HCT116 (cell line): ENCODE measurements at regions not wholly inside any gene's neighbourhood (a gene's known extent, or its start where the extent isn't known, plus 50 kb on each side); places are given as distances from the start of the nearest gene placed in this dataset.

Experiments
- ATAC-seq: fragments of 200-7000 bp; cut with Tn5 transposase; 2 replicates; pipeline ENCODE4 v1.9.1; 2020; ENCODE audit warnings: mild to moderate bottlenecking, moderate library complexity
- BruUV-seq: library from RNA; stranded (reverse); fragments of 400-500 nt; replicated peaks from 2 replicates; lab custom pipeline; 2021; lab: Mats Ljungman, UMichigan
- CTCF ChIA-PET: fragments of 300-600 bp; sonication (Branson Sonifier 250); formaldehyde crosslinking; loops from one replicate; lab custom pipeline; 2021; ENCODE audit warnings: antibody characterized with exemption; lab: Charles Lee
- POLR2A ChIA-PET: fragments of 300-600, 350-600 bp; sonication (Branson Sonifier 250); formaldehyde crosslinking; loops from one replicate; lab custom pipeline; 2021; ENCODE audit warnings: antibody characterized with exemption; lab: Charles Lee
- RAD21 ChIA-PET, 2 experiments: fragments of 300-600 bp; sonication (Branson Sonifier 250); formaldehyde crosslinking; loops; one replicate each; lab custom pipeline; 2023; ENCODE audit warnings: low total read pairs in 2 of 2; ENCODE audit not compliant: uncharacterized antibody in 2 of 2, unreplicated experiment in 2 of 2, low non-redundant PET in 1 of 2; lab: Charles Lee
- DNase-seq: peaks from one replicate; pipeline ENCODE4 v3.0.0-alpha.2; 2010; ENCODE audit warnings: low read depth, low spot score
- H2AFZ ChIP-seq: fragments of 200-600 bp; shearing (Covaris generic), sonication (generic); 2 replicates; pipeline ENCODE4 v1.6.1; 2017; ENCODE audit warnings: low read depth, mixed run types, mixed read lengths, antibody characterized with exemption, low read length; ENCODE audit not compliant: poor library complexity, severe bottlenecking
- H3K27ac ChIP-seq: 2 replicates; pipeline ENCODE4 v1.5.1; 2012; ENCODE audit warnings: low read depth, low read length
- H3K27me3 ChIP-seq: fragments of 200-600 bp; sonication (generic); 2 replicates; pipeline ENCODE4 v1.6.1; 2016; ENCODE audit warnings: mixed run types, low read length, mixed read lengths; ENCODE audit not compliant: insufficient read depth
- H3K36me3 ChIP-seq, 2 experiments: fragments of 200-500 bp in 1 of 2; fragments of 200-600 bp in 1 of 2; sonication (Bioruptor generic) in 1 of 2; sonication (generic) in 1 of 2; 2 replicates each; pipeline versions ENCODE4 v1.5.1 to v1.6.1; 2014 to 2016; ENCODE audit warnings: low read length in 2 of 2, inconsistent platforms in 1 of 2, mixed read lengths in 1 of 2, mixed run types in 1 of 2; ENCODE audit not compliant: insufficient read depth in 2 of 2, control insufficient read depth in 1 of 2
- H3K4me1 ChIP-seq, 2 experiments: fragments of 200-600 bp in 1 of 2; sonication (generic) in 1 of 2; 2 replicates each; pipeline versions ENCODE4 v1.5.1 to v1.6.1; 2012 to 2017; ENCODE audit warnings: low read length in 2 of 2, inconsistent platforms in 1 of 2, mild to moderate bottlenecking in 1 of 2, mixed read lengths in 1 of 2, mixed run types in 1 of 2, moderate library complexity in 1 of 2; ENCODE audit not compliant: insufficient read depth in 2 of 2, control insufficient read depth in 1 of 2
- H3K4me2 ChIP-seq: fragments of 200-600 bp; sonication (generic); 2 replicates; pipeline ENCODE4 v1.6.1; 2017; ENCODE audit warnings: mixed run types, low read length, mixed read lengths
- H3K4me3 ChIP-seq, 2 experiments: fragments of 200-600 bp in 1 of 2; sonication (generic) in 1 of 2; replicated peaks in 1 of 2; 2 replicates each; pipeline ENCODE4 v1.5.1; 2011 to 2016; ENCODE audit warnings: low read length in 2 of 2, control low read depth in 1 of 2, low read depth in 1 of 2, mild to moderate bottlenecking in 1 of 2, mixed read lengths in 1 of 2, mixed run types in 1 of 2
- H3K79me2 ChIP-seq: fragments of 200-600 bp; sonication (generic); 2 replicates; pipeline ENCODE4 v1.6.1; 2017; ENCODE audit warnings: mild to moderate bottlenecking, mixed run types, low read length, moderate library complexity, mixed read lengths; ENCODE audit not compliant: insufficient read depth
- H3K9ac ChIP-seq: fragments of 200-600 bp; sonication (generic); 2 replicates; pipeline ENCODE4 v1.6.1; 2016; ENCODE audit warnings: low read length, mixed read lengths
- H3K9me2 ChIP-seq: fragments of 200-600 bp; sonication (generic), shearing (Covaris generic); 2 replicates; pipeline ENCODE4 v1.6.1; 2017; ENCODE audit warnings: mixed run types, mild to moderate bottlenecking, moderate library complexity; ENCODE audit not compliant: insufficient read depth
- H3K9me3 ChIP-seq, 2 experiments: fragments of 200-500 bp in 1 of 2; fragments of 200-600 bp in 1 of 2; sonication (Bioruptor generic) in 1 of 2; sonication (generic) in 1 of 2; 2 replicates each; pipeline ENCODE4 v1.6.1; 2014 to 2017; ENCODE audit warnings: low read length in 2 of 2, mixed read lengths in 2 of 2, inconsistent platforms in 1 of 2, low read depth in 1 of 2, mild to moderate bottlenecking in 1 of 2, mixed run types in 1 of 2, moderate library complexity in 1 of 2; ENCODE audit not compliant: control insufficient read depth in 1 of 2, insufficient read depth in 1 of 2
- H4K20me1 ChIP-seq: fragments of 200-600 bp; sonication (generic), shearing (Covaris generic); 2 replicates; pipeline ENCODE4 v1.6.1; 2017; ENCODE audit warnings: mixed run types, mild to moderate bottlenecking, moderate library complexity; ENCODE audit not compliant: insufficient read depth
- ATF3 ChIP-seq: IDR thresholded peaks from 2 replicates; pipeline ENCODE4 v1.6.1; 2012
- CBX3 ChIP-seq: IDR thresholded peaks from 2 replicates; pipeline ENCODE4 v1.6.1; 2012; ENCODE audit warnings: low read depth
- CTCF ChIP-seq, 3 experiments: fragments of 200-600 bp in 1 of 3; sonication (generic) in 1 of 3; IDR thresholded peaks in 2 of 3; conservative IDR thresholded peaks in 1 of 3; 2 replicates each; pipeline ENCODE4 v1.5.1; 2012 to 2017; ENCODE audit warnings: low read depth in 2 of 3, low read length in 2 of 3, antibody characterized with exemption in 1 of 3, borderline replicate concordance in 1 of 3, control low read depth in 1 of 3, mild to moderate bottlenecking in 1 of 3, mixed read lengths in 1 of 3, mixed run types in 1 of 3, moderate library complexity in 1 of 3; ENCODE audit not compliant: insufficient read depth in 1 of 3
- ELF1 ChIP-seq: IDR thresholded peaks from 2 replicates; pipeline ENCODE4 v1.6.1; 2012; ENCODE audit warnings: low read depth, borderline replicate concordance
- EZH2 ChIP-seq: fragments of 200-600 bp; sonication (generic); IDR thresholded peaks from 2 replicates; pipeline ENCODE4 v1.6.1; 2017; ENCODE audit warnings: antibody characterized with exemption, mixed run types
- EZH2phosphoT487 ChIP-seq: fragments of 200-600 bp; IDR thresholded peaks from 2 replicates; pipeline ENCODE4 v1.6.1; 2018; ENCODE audit warnings: antibody characterized with exemption, borderline replicate concordance
- FOSL1 ChIP-seq: IDR thresholded peaks from 2 replicates; pipeline ENCODE4 v1.6.1; 2012; ENCODE audit warnings: low read depth
- JUND ChIP-seq: IDR thresholded peaks from 2 replicates; pipeline ENCODE4 v1.6.1; 2012
- MAX ChIP-seq: IDR thresholded peaks from 2 replicates; pipeline ENCODE4 v1.6.1; 2012
- RAD21 ChIP-seq: IDR thresholded peaks from 2 replicates; pipeline ENCODE4 v1.6.1; 2012; ENCODE audit warnings: low read depth, mild to moderate bottlenecking
- SP1 ChIP-seq: IDR thresholded peaks from 2 replicates; pipeline ENCODE4 v1.6.1; 2012; ENCODE audit warnings: low read depth
- SRF ChIP-seq: IDR thresholded peaks from 2 replicates; pipeline ENCODE4 v1.6.1; 2012; ENCODE audit warnings: low read depth
- TCF7L2 ChIP-seq: IDR thresholded peaks from 2 replicates; pipeline ENCODE4 v1.7.0; 2011; ENCODE audit warnings: borderline replicate concordance, inconsistent platforms; ENCODE audit not compliant: insufficient read depth, insufficient read length; ENCODE audit errors: extremely low read depth
- YY1 ChIP-seq: IDR thresholded peaks from 2 replicates; pipeline ENCODE4 v1.6.1; 2011; ENCODE audit warnings: low read length, low read depth, moderate library complexity, mild to moderate bottlenecking; ENCODE audit not compliant: insufficient replicate concordance; ENCODE audit errors: extremely low read depth
- ZNF274 ChIP-seq: fragments of 200-500 bp; sonication (Bioruptor generic); IDR thresholded peaks from 2 replicates; pipeline ENCODE4 v1.6.1; 2014; ENCODE audit warnings: mild to moderate bottlenecking, low read depth, low read length, inconsistent platforms
- intact Hi-C: fragments of 100-400 bp; cut with micrococcal nuclease; formaldehyde crosslinking; loops from 2 replicates; pipeline ENCODE4 v1.10.0; 2022
- TF ChIP-seq, protein P1 (sequence below): IDR thresholded peaks from 2 replicates; pipeline ENCODE4 v1.6.1; 2011; ENCODE audit warnings: mild to moderate bottlenecking, low read length, moderate library complexity; ENCODE audit not compliant: insufficient replicate concordance; ENCODE audit errors: extremely low read depth
- TF ChIP-seq, protein P2 (sequence below): IDR thresholded peaks from 2 replicates; pipeline ENCODE4 v1.6.1; 2012; ENCODE audit warnings: low read depth

GRCh38 chr1:231103961-231104360, 57.9 kb upstream of the TRIM67 start:
- ChIA-PET CTCF (no interaction called here), RAD21 (no interaction called here)
- H4K20me1 ChIP-seq = no peaks in the 10 kb centered on the region
- no peak overlapping the region for H3K27ac ChIP-seq
- H3K4me3 ChIP-seq = no peak overlapping the region
- DNase-seq = no peak
- no peak for ATAC-seq
- intact Hi-C loops = no loop called here
- H3K4me2 ChIP-seq = no peak overlapping the region
- TF ChIP-seq MAX = no peak
- TF ChIP-seq YY1 = no peak
- no peak for TF ChIP-seq CBX3
- no peak for TF ChIP-seq EZH2
- TF ChIP-seq FOSL1 = no peak
- TF ChIP-seq, protein P1, sequence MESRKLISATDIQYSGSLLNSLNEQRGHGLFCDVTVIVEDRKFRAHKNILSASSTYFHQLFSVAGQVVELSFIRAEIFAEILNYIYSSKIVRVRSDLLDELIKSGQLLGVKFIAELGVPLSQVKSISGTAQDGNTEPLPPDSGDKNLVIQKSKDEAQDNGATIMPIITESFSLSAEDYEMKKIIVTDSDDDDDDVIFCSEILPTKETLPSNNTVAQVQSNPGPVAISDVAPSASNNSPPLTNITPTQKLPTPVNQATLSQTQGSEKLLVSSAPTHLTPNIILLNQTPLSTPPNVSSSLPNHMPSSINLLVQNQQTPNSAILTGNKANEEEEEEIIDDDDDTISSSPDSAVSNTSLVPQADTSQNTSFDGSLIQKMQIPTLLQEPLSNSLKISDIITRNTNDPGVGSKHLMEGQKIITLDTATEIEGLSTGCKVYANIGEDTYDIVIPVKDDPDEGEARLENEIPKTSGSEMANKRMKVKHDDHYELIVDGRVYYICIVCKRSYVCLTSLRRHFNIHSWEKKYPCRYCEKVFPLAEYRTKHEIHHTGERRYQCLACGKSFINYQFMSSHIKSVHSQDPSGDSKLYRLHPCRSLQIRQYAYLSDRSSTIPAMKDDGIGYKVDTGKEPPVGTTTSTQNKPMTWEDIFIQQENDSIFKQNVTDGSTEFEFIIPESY = no peak
- no peak for TF ChIP-seq EZH2phosphoT487
- TF ChIP-seq CTCF (IDR thresholded peaks at IDR 0.05 in 2 of 3, conservative IDR thresholded peaks at IDR 0.05 in 1 of 3; ENCODE audit: borderline replicate concordance in 1 of 3, insufficient read depth in 1 of 3, low read depth in 2 of 3, low read length in 2 of 3) = no peak
- no peak for TF ChIP-seq ZNF274
- TF ChIP-seq JUND = no peak
- no peak for TF ChIP-seq ATF3
- TF ChIP-seq ELF1 = no peak
- TF ChIP-seq SRF = no peak
- TF ChIP-seq, protein P2, sequence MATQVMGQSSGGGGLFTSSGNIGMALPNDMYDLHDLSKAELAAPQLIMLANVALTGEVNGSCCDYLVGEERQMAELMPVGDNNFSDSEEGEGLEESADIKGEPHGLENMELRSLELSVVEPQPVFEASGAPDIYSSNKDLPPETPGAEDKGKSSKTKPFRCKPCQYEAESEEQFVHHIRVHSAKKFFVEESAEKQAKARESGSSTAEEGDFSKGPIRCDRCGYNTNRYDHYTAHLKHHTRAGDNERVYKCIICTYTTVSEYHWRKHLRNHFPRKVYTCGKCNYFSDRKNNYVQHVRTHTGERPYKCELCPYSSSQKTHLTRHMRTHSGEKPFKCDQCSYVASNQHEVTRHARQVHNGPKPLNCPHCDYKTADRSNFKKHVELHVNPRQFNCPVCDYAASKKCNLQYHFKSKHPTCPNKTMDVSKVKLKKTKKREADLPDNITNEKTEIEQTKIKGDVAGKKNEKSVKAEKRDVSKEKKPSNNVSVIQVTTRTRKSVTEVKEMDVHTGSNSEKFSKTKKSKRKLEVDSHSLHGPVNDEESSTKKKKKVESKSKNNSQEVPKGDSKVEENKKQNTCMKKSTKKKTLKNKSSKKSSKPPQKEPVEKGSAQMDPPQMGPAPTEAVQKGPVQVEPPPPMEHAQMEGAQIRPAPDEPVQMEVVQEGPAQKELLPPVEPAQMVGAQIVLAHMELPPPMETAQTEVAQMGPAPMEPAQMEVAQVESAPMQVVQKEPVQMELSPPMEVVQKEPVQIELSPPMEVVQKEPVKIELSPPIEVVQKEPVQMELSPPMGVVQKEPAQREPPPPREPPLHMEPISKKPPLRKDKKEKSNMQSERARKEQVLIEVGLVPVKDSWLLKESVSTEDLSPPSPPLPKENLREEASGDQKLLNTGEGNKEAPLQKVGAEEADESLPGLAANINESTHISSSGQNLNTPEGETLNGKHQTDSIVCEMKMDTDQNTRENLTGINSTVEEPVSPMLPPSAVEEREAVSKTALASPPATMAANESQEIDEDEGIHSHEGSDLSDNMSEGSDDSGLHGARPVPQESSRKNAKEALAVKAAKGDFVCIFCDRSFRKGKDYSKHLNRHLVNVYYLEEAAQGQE = no peak
- no peak for TF ChIP-seq RAD21
- TF ChIP-seq TCF7L2 = no peak
- no peak for TF ChIP-seq SP1
- TF ChIP-seq, all 23 proteins: peak for 0
- no peak overlapping the region for H2AFZ ChIP-seq
- H3K36me3 ChIP-seq = no peaks in the 10 kb centered on the region
- H3K27me3 ChIP-seq = no peaks in the 10 kb centered on the region
- H3K9me2 ChIP-seq = no peaks in the 10 kb centered on the region
- POLR2A ChIA-PET = no interaction called here
- H3K4me1 ChIP-seq = peaks cover 3% of the 10 kb centered on the region in 2 experiments; a peak in 2 of 4 replicates
- no peaks in the 10 kb centered on the region for H3K9me3 ChIP-seq
- BruUV-seq = no TSS peak
- H3K79me2 ChIP-seq = no peaks in the 10 kb centered on the region
- H3K9ac ChIP-seq = no peak overlapping the region
